ENCODE measurements at regions not wholly inside any gene's neighbourhood (a gene's known extent, or its start where the extent isn't known, plus 50 kb on each side); places are given as distances from the start of the nearest gene placed in this dataset.

DNA sequence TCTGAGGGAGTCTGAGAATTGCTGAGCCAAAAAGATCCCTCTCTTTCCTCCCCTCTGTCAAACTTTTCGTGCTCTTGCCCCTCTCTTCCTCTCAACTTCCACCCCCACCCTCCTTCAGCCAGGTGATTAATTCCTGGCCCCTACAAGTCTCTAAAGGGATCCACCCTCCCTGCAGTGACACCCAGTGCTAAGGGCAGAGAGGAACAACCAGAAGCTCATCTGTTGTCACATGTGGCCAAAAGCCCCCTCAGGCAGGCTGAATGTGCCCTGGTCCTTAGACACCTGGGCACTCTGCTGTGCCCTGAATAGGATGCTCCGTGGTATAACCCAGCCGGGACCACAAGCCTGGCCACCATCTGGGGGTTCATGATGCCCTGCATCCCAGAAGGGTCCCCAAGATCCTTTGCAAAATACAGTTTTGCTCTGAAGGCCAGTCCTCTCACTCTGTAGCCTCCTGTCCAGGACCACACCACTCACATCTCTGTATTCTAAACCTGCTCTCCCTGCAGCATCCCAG, 234.4 kb downstream of the BCL11A start:
- TF ChIP-seq, protein P1, sequence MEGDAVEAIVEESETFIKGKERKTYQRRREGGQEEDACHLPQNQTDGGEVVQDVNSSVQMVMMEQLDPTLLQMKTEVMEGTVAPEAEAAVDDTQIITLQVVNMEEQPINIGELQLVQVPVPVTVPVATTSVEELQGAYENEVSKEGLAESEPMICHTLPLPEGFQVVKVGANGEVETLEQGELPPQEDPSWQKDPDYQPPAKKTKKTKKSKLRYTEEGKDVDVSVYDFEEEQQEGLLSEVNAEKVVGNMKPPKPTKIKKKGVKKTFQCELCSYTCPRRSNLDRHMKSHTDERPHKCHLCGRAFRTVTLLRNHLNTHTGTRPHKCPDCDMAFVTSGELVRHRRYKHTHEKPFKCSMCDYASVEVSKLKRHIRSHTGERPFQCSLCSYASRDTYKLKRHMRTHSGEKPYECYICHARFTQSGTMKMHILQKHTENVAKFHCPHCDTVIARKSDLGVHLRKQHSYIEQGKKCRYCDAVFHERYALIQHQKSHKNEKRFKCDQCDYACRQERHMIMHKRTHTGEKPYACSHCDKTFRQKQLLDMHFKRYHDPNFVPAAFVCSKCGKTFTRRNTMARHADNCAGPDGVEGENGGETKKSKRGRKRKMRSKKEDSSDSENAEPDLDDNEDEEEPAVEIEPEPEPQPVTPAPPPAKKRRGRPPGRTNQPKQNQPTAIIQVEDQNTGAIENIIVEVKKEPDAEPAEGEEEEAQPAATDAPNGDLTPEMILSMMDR (IDR thresholded peaks at IDR 0.05), result no peak
- TF ChIP-seq EP300 (IDR thresholded peaks at IDR 0.05), result no peak
